HCT116 (cell line): ENCODE measurements at regions not wholly inside any gene's neighbourhood (a gene's known extent, or its start where the extent isn't known, plus 50 kb on each side); places are given as distances from the start of the nearest gene placed in this dataset.

Source experiments
- ATAC-seq: fragments of 200-7000 bp; cut with Tn5 transposase; 2 replicates; pipeline ENCODE4 v1.9.1; 2020; ENCODE audit warnings: mild to moderate bottlenecking, moderate library complexity
- BruUV-seq: library from RNA; stranded (reverse); fragments of 400-500 nt; replicated peaks from 2 replicates; lab custom pipeline; 2021; lab: Mats Ljungman, UMichigan
- CTCF ChIA-PET: fragments of 300-600 bp; sonication (Branson Sonifier 250); formaldehyde crosslinking; loops from one replicate; lab custom pipeline; 2021; ENCODE audit warnings: antibody characterized with exemption; lab: Charles Lee
- POLR2A ChIA-PET: fragments of 300-600, 350-600 bp; sonication (Branson Sonifier 250); formaldehyde crosslinking; loops from one replicate; lab custom pipeline; 2021; ENCODE audit warnings: antibody characterized with exemption; lab: Charles Lee
- RAD21 ChIA-PET, 2 experiments: fragments of 300-600 bp; sonication (Branson Sonifier 250); formaldehyde crosslinking; loops; one replicate each; lab custom pipeline; 2023; ENCODE audit warnings: low total read pairs in 2 of 2; ENCODE audit not compliant: uncharacterized antibody in 2 of 2, unreplicated experiment in 2 of 2, low non-redundant PET in 1 of 2; lab: Charles Lee
- DNase-seq: peaks from one replicate; pipeline ENCODE4 v3.0.0-alpha.2; 2010; ENCODE audit warnings: low read depth, low spot score
- H2AFZ ChIP-seq: fragments of 200-600 bp; shearing (Covaris generic), sonication (generic); 2 replicates; pipeline ENCODE4 v1.6.1; 2017; ENCODE audit warnings: low read depth, mixed run types, mixed read lengths, antibody characterized with exemption, low read length; ENCODE audit not compliant: poor library complexity, severe bottlenecking
- H3K27ac ChIP-seq: 2 replicates; pipeline ENCODE4 v1.5.1; 2012; ENCODE audit warnings: low read depth, low read length
- H3K27me3 ChIP-seq: fragments of 200-600 bp; sonication (generic); 2 replicates; pipeline ENCODE4 v1.6.1; 2016; ENCODE audit warnings: mixed run types, low read length, mixed read lengths; ENCODE audit not compliant: insufficient read depth
- H3K36me3 ChIP-seq, 2 experiments: fragments of 200-500 bp in 1 of 2; fragments of 200-600 bp in 1 of 2; sonication (Bioruptor generic) in 1 of 2; sonication (generic) in 1 of 2; 2 replicates each; pipeline versions ENCODE4 v1.5.1 to v1.6.1; 2014 to 2016; ENCODE audit warnings: low read length in 2 of 2, inconsistent platforms in 1 of 2, mixed read lengths in 1 of 2, mixed run types in 1 of 2; ENCODE audit not compliant: insufficient read depth in 2 of 2, control insufficient read depth in 1 of 2
- H3K4me1 ChIP-seq, 2 experiments: fragments of 200-600 bp in 1 of 2; sonication (generic) in 1 of 2; 2 replicates each; pipeline versions ENCODE4 v1.5.1 to v1.6.1; 2012 to 2017; ENCODE audit warnings: low read length in 2 of 2, inconsistent platforms in 1 of 2, mild to moderate bottlenecking in 1 of 2, mixed read lengths in 1 of 2, mixed run types in 1 of 2, moderate library complexity in 1 of 2; ENCODE audit not compliant: insufficient read depth in 2 of 2, control insufficient read depth in 1 of 2
- H3K4me2 ChIP-seq: fragments of 200-600 bp; sonication (generic); 2 replicates; pipeline ENCODE4 v1.6.1; 2017; ENCODE audit warnings: mixed run types, low read length, mixed read lengths
- H3K4me3 ChIP-seq, 2 experiments: fragments of 200-600 bp in 1 of 2; sonication (generic) in 1 of 2; replicated peaks in 1 of 2; 2 replicates each; pipeline ENCODE4 v1.5.1; 2011 to 2016; ENCODE audit warnings: low read length in 2 of 2, control low read depth in 1 of 2, low read depth in 1 of 2, mild to moderate bottlenecking in 1 of 2, mixed read lengths in 1 of 2, mixed run types in 1 of 2
- H3K79me2 ChIP-seq: fragments of 200-600 bp; sonication (generic); 2 replicates; pipeline ENCODE4 v1.6.1; 2017; ENCODE audit warnings: mild to moderate bottlenecking, mixed run types, low read length, moderate library complexity, mixed read lengths; ENCODE audit not compliant: insufficient read depth
- H3K9ac ChIP-seq: fragments of 200-600 bp; sonication (generic); 2 replicates; pipeline ENCODE4 v1.6.1; 2016; ENCODE audit warnings: low read length, mixed read lengths
- H3K9me2 ChIP-seq: fragments of 200-600 bp; sonication (generic), shearing (Covaris generic); 2 replicates; pipeline ENCODE4 v1.6.1; 2017; ENCODE audit warnings: mixed run types, mild to moderate bottlenecking, moderate library complexity; ENCODE audit not compliant: insufficient read depth
- H3K9me3 ChIP-seq, 2 experiments: fragments of 200-500 bp in 1 of 2; fragments of 200-600 bp in 1 of 2; sonication (Bioruptor generic) in 1 of 2; sonication (generic) in 1 of 2; 2 replicates each; pipeline ENCODE4 v1.6.1; 2014 to 2017; ENCODE audit warnings: low read length in 2 of 2, mixed read lengths in 2 of 2, inconsistent platforms in 1 of 2, low read depth in 1 of 2, mild to moderate bottlenecking in 1 of 2, mixed run types in 1 of 2, moderate library complexity in 1 of 2; ENCODE audit not compliant: control insufficient read depth in 1 of 2, insufficient read depth in 1 of 2
- H4K20me1 ChIP-seq: fragments of 200-600 bp; sonication (generic), shearing (Covaris generic); 2 replicates; pipeline ENCODE4 v1.6.1; 2017; ENCODE audit warnings: mixed run types, mild to moderate bottlenecking, moderate library complexity; ENCODE audit not compliant: insufficient read depth
- CEBPB ChIP-seq: IDR thresholded peaks from 2 replicates; pipeline ENCODE4 v1.6.1; 2012; ENCODE audit warnings: low read depth
- CTCF ChIP-seq, 3 experiments: fragments of 200-600 bp in 1 of 3; sonication (generic) in 1 of 3; IDR thresholded peaks in 2 of 3; conservative IDR thresholded peaks in 1 of 3; 2 replicates each; pipeline ENCODE4 v1.5.1; 2012 to 2017; ENCODE audit warnings: low read depth in 2 of 3, low read length in 2 of 3, antibody characterized with exemption in 1 of 3, borderline replicate concordance in 1 of 3, control low read depth in 1 of 3, mild to moderate bottlenecking in 1 of 3, mixed read lengths in 1 of 3, mixed run types in 1 of 3, moderate library complexity in 1 of 3; ENCODE audit not compliant: insufficient read depth in 1 of 3
- ELF1 ChIP-seq: IDR thresholded peaks from 2 replicates; pipeline ENCODE4 v1.6.1; 2012; ENCODE audit warnings: low read depth, borderline replicate concordance
- RAD21 ChIP-seq: IDR thresholded peaks from 2 replicates; pipeline ENCODE4 v1.6.1; 2012; ENCODE audit warnings: low read depth, mild to moderate bottlenecking
- REST ChIP-seq: IDR thresholded peaks from 2 replicates; pipeline ENCODE4 v1.6.1; 2012; ENCODE audit warnings: low read depth
- ZFX ChIP-seq: fragments of 450-650 bp; IDR thresholded peaks from 2 replicates; pipeline ENCODE4 v1.6.1; 2017
- intact Hi-C: fragments of 100-400 bp; cut with micrococcal nuclease; formaldehyde crosslinking; loops from 2 replicates; pipeline ENCODE4 v1.10.0; 2022

- TF ChIP-seq REST: no peak
- TF ChIP-seq CTCF (IDR thresholded peaks at IDR 0.05 in 2 of 3, conservative IDR thresholded peaks at IDR 0.05 in 1 of 3; ENCODE audit: borderline replicate concordance in 1 of 3, insufficient read depth in 1 of 3, low read depth in 2 of 3, low read length in 2 of 3): no peak
Measured at GRCh38 chr2:71806432-71806831, 341.2 kb downstream of the CYP26B1 start (continued).

- Histone ChIP-seq H3K4me3 (no peak overlapping the region), H3K79me2 (no peaks in the 10 kb centered on the region), H3K4me1 (no peaks in the 10 kb centered on the region), H3K9me2 (no peaks in the 10 kb centered on the region), H3K4me2 (no peak overlapping the region), H2AFZ (no peak overlapping the region), H3K9me3 (no peaks in the 10 kb centered on the region), H3K36me3 (no peaks in the 10 kb centered on the region), H3K27me3 (0 out of 2 replicates have a peak, but pooled peaks cover 5% of the 10 kb centered on the region), H3K27ac (no peak overlapping the region), H3K9ac (no peak overlapping the region), H4K20me1 (no peaks in the 10 kb centered on the region)
- intact Hi-C loops: loop anchor here (5.0 kb wide), 1 partner anchor 118 kb away; no protein-coding TSS in a partner anchor
- RAD21 ChIA-PET: interaction anchor here in 1 of 2 experiments (1.4 kb wide), 1 partner anchor 346 kb away, joined by 5 read pairs; no protein-coding TSS in a partner anchor
- CTCF ChIA-PET: interaction anchor here (1.1 to 3.0 kb wide), 2 partner anchors 120 to 346 kb away, joined by 3 to 13 read pairs; no protein-coding TSS in a partner anchor
- no TSS peak for BruUV-seq
- POLR2A ChIA-PET: no interaction called here
- TF ChIP-seq ELF1: no peak
- TF ChIP-seq ZFX: no peak
- peak; percentile 14; the same call in 1 of the 2 replicates for TF ChIP-seq RAD21
- no peak for TF ChIP-seq CEBPB
- TF ChIP-seq CTCF (IDR thresholded peaks at IDR 0.05 in 2 of 3, conservative IDR thresholded peaks at IDR 0.05 in 1 of 3; ENCODE audit: borderline replicate concordance in 1 of 3, insufficient read depth in 1 of 3, low read depth in 2 of 3, low read length in 2 of 3): 0 out of 6 replicates have a peak, but pooled peaks of 1 of the 3 experiments have one; percentile 5
- ATAC-seq (0 out of 2 replicates have a peak, but pooled peaks have one; percentile 45), DNase-seq (no peak)
Measured at GRCh38 chr2:71804281-71804751, 343.3 kb downstream of the CYP26B1 start.
